H9 (cell line): ENCODE measurements at regions not wholly inside any gene's neighbourhood (a gene's known extent, or its start where the extent isn't known, plus 50 kb on each side); places are given as distances from the start of the nearest gene placed in this dataset.

Experiments
- DNase-seq: peaks from one replicate; pipeline ENCODE4 v3.0.0-alpha.2; 2017
- H2AFZ ChIP-seq: one replicate; pipeline ENCODE4 v1.6.1; 2013; ENCODE audit warnings: mild to moderate bottlenecking, low read length, control low read depth, moderate library complexity
- H2AK5ac ChIP-seq: 2 replicates; pipeline ENCODE4 v1.6.1; 2013; ENCODE audit warnings: low read length, control low read depth, mixed read lengths; ENCODE audit not compliant: insufficient read length
- H2BK120ac ChIP-seq: one replicate; pipeline ENCODE4 v1.6.1; 2013; ENCODE audit warnings: low read depth, mild to moderate bottlenecking, low read length, control low read depth, inconsistent platforms; ENCODE audit not compliant: poor library complexity, severe bottlenecking
- H2BK12ac ChIP-seq: 2 replicates; pipeline ENCODE4 v1.6.1; 2013; ENCODE audit warnings: low read length, control low read depth, mixed read lengths, low read depth; ENCODE audit not compliant: insufficient read length
- H2BK15ac ChIP-seq: 2 replicates; pipeline ENCODE4 v1.6.1; 2013; ENCODE audit warnings: low read depth, low read length, control low read depth
- H2BK20ac ChIP-seq: one replicate; pipeline ENCODE4 v1.6.1; 2013; ENCODE audit warnings: low read depth, mild to moderate bottlenecking, low read length, control low read depth, inconsistent platforms; ENCODE audit not compliant: poor library complexity, severe bottlenecking
- H2BK5ac ChIP-seq: 2 replicates; pipeline ENCODE4 v1.6.1; 2013; ENCODE audit warnings: low read length, control low read depth, mixed read lengths; ENCODE audit not compliant: insufficient read length
- H3K14ac ChIP-seq: 2 replicates; pipeline ENCODE4 v1.6.1; 2013; ENCODE audit warnings: low read length, control low read depth; ENCODE audit not compliant: insufficient read depth
- H3K18ac ChIP-seq: 2 replicates; pipeline ENCODE4 v1.6.1; 2013; ENCODE audit warnings: low read depth, mild to moderate bottlenecking, mixed read lengths, low read length, control low read depth; ENCODE audit not compliant: insufficient read length
- H3K23ac ChIP-seq: 2 replicates; pipeline ENCODE4 v1.6.1; 2013; ENCODE audit warnings: low read length, control low read depth, mixed read lengths, low read depth; ENCODE audit not compliant: insufficient read length
- H3K23me2 ChIP-seq: 2 replicates; pipeline ENCODE4 v1.6.1; 2013; ENCODE audit warnings: low read depth, mild to moderate bottlenecking, mixed read lengths, low read length, control low read depth; ENCODE audit not compliant: insufficient read length, poor library complexity, severe bottlenecking
- H3K27ac ChIP-seq: 2 replicates; pipeline ENCODE4 v1.5.1; 2013; ENCODE audit warnings: low read length, control low read depth, mixed read lengths, low read depth; ENCODE audit not compliant: insufficient read length
- H3K27me3 ChIP-seq: 2 replicates; pipeline ENCODE4 v1.6.1; 2013; ENCODE audit warnings: low read length, control low read depth, inconsistent platforms; ENCODE audit not compliant: insufficient read depth
- H3K4ac ChIP-seq: 2 replicates; pipeline ENCODE4 v1.6.1; 2013; ENCODE audit warnings: low read depth, mild to moderate bottlenecking, control low read depth, inconsistent platforms, low read length, moderate library complexity
- H3K4me1 ChIP-seq: 2 replicates; pipeline ENCODE4 v1.6.1; 2013; ENCODE audit warnings: low read length, control low read depth, inconsistent platforms; ENCODE audit not compliant: insufficient read depth
- H3K4me2 ChIP-seq: 2 replicates; pipeline ENCODE4 v1.6.1; 2013; ENCODE audit warnings: low read length, control low read depth, mixed read lengths; ENCODE audit not compliant: insufficient read length, insufficient read depth
- H3K56ac ChIP-seq: 2 replicates; pipeline ENCODE4 v1.6.1; 2013; ENCODE audit warnings: low read depth, mild to moderate bottlenecking, mixed read lengths, low read length, control low read depth; ENCODE audit not compliant: insufficient read length
- H3K79me1 ChIP-seq: 2 replicates; pipeline ENCODE4 v1.6.1; 2013; ENCODE audit warnings: low read depth, mild to moderate bottlenecking, moderate library complexity, low read length, control low read depth, inconsistent platforms; ENCODE audit not compliant: insufficient read depth, poor library complexity, severe bottlenecking
- H3K79me2 ChIP-seq: 2 replicates; pipeline ENCODE4 v1.6.1; 2013; ENCODE audit warnings: low read length, control low read depth, inconsistent platforms; ENCODE audit not compliant: insufficient read depth
- H3K9ac ChIP-seq: 2 replicates; pipeline ENCODE4 v1.6.1; 2013; ENCODE audit warnings: low read length, control low read depth, mixed read lengths; ENCODE audit not compliant: insufficient read length; ENCODE audit errors: extremely low read depth
- H3K9me3 ChIP-seq: one replicate; pipeline ENCODE4 v1.6.1; 2013; ENCODE audit warnings: low read depth, low read length, inconsistent platforms; ENCODE audit not compliant: control insufficient read depth
- H3T11ph ChIP-seq: one replicate; pipeline ENCODE4 v1.6.1; 2013; ENCODE audit warnings: mild to moderate bottlenecking, low read length, control low read depth, inconsistent platforms
- H4K20me1 ChIP-seq: one replicate; pipeline ENCODE4 v1.6.1; 2013; ENCODE audit not compliant: control insufficient read depth, insufficient read length, insufficient read depth
- H4K5ac ChIP-seq: 2 replicates; pipeline ENCODE4 v1.6.1; 2013; ENCODE audit warnings: low read depth, mild to moderate bottlenecking, mixed read lengths, low read length, control low read depth; ENCODE audit not compliant: insufficient read length
- H4K8ac ChIP-seq: replicated peaks from 2 replicates; pipeline ENCODE4 v1.6.1; 2013; ENCODE audit warnings: low read length, control low read depth, mixed read lengths, low read depth; ENCODE audit not compliant: insufficient read length
- H4K91ac ChIP-seq: 2 replicates; pipeline ENCODE4 v1.6.1; 2013; ENCODE audit warnings: low read depth, mild to moderate bottlenecking, moderate library complexity, mixed read lengths, low read length, control low read depth; ENCODE audit not compliant: insufficient read length
- H3K27ac Mint-ChIP-seq, 3 experiments: 2 replicates in 2 of 3; 3 replicates in 1 of 3; pipeline ENCODE4 v1.8.0; 2020 to 2021; ENCODE audit warnings: mixed read lengths in 3 of 3, mild to moderate bottlenecking in 1 of 3, moderate library complexity in 1 of 3
- H3K27me3 Mint-ChIP-seq: 2 replicates; pipeline ENCODE4 v1.8.0; 2021; ENCODE audit warnings: low read depth, mild to moderate bottlenecking, moderate library complexity, mixed read lengths
- H3K36me3 Mint-ChIP-seq, 3 experiments: 2 replicates in 2 of 3; 3 replicates in 1 of 3; pipeline ENCODE4 v1.8.0; 2020 to 2021; ENCODE audit warnings: low read depth in 3 of 3, mixed read lengths in 3 of 3; ENCODE audit not compliant: insufficient read depth in 1 of 3
- H3K4me1 Mint-ChIP-seq, 2 experiments: 2 replicates each; pipeline ENCODE4 v1.8.0; 2020; ENCODE audit warnings: mixed read lengths in 2 of 2
- H3K4me3 Mint-ChIP-seq, 2 experiments: 2 replicates in 1 of 2; 3 replicates in 1 of 2; pipeline ENCODE4 v1.8.0; 2020 to 2021; ENCODE audit warnings: mild to moderate bottlenecking in 2 of 2, mixed read lengths in 2 of 2, moderate library complexity in 1 of 2
- H3K9me3 Mint-ChIP-seq, 2 experiments: 2 replicates in 1 of 2; 3 replicates in 1 of 2; pipeline ENCODE4 v1.8.0; 2020; ENCODE audit warnings: mild to moderate bottlenecking in 2 of 2, mixed read lengths in 2 of 2, moderate library complexity in 1 of 2
- WGBS: extraction: QIAGEN DNeasy Blood & Tissue Kit; methylation state at CpG from one replicate; pipeline ENCODE4 v1.1.7; 2013; ENCODE audit warnings: missing lambda C conversion rate, low lambda C conversion rate, mixed read lengths; ENCODE audit not compliant: insufficient read length; ENCODE audit errors: extremely low coverage; 5-methylcytosine and 5-hydroxymethylcytosine counted together
- TF ChIP-seq, protein P1 (sequence below): fragments of 200-600 bp; sonication (generic); conservative IDR thresholded peaks from 3 replicates; pipeline ENCODE4 v1.8.0; 2021; ENCODE audit warnings: antibody characterized with exemption, mild to moderate bottlenecking

DNA sequence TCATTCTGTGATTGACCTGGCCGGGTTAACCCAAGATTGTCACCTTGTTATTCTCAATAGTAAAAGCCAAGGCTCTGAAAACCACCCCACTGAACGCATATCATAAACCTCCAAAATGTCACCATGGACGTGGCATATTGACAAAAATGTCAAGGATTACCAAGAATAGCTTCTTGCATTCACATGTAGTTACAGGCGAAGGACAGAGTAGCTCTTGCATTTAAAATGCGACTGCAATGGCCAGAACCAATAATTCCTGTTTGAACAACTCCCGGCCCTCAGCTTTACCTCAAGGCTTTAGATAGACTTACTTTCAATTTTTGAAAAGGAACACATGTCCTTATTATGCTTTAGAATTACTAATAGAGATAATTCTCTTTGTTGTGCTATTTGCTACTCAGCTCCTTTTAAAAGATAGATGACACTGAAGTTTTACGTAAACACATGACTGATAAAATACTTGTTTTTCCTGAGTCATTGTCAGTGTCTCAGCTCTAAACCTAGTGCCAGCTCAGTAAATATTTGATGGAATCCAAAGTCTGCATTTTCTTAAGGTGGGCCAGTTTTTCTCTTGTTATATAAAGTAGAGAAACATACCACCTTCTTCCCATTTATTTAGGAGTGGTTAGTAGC, 66.3 kb downstream of the CLDN34 start:
- WGBS, result no CpG with 5 or more reads among the region's 7 CpGs

More for the DNA sequence above, 66.3 kb downstream of the CLDN34 start:
- Histone ChIP-seq H2BK20ac (no peak overlapping the region), H4K5ac (no peak overlapping the region), H3K79me2 (no peaks in the 10 kb centered on the region; the same call in 1 of the 2 replicates), H3K4ac (no peak overlapping the region), H4K91ac (no peak overlapping the region), H3K23ac (no peak overlapping the region), H3K14ac (no peak overlapping the region), H2AFZ (no peak overlapping the region), H2AK5ac (no peak overlapping the region), H2BK120ac (no peak overlapping the region), H3K9ac (no peak overlapping the region), H2BK15ac (no peak overlapping the region), H3T11ph (no peak overlapping the region), H3K23me2 (no peaks in the 10 kb centered on the region), H4K8ac (no peak overlapping the region), H3K27ac (no peak overlapping the region), H4K20me1 (no peaks in the 10 kb centered on the region), H2BK12ac (no peak overlapping the region), H3K4me1 (no peaks in the 10 kb centered on the region; the same call in 1 of the 2 replicates), H3K9me3 (no peaks in the 10 kb centered on the region), H3K4me2 (no peak overlapping the region), H3K56ac (no peak overlapping the region), H3K79me1 (no peaks in the 10 kb centered on the region), H3K27me3 (no peaks in the 10 kb centered on the region), H3K18ac (no peak overlapping the region), H2BK5ac (no peak overlapping the region)
- Mint-ChIP-seq H3K27ac (no peak overlapping the region), H3K27me3 (no peaks in the 10 kb centered on the region), H3K9me3 (peaks cover 27 to 31% of the 10 kb centered on the region in 2 experiments), H3K4me1 (peaks cover 13 to 16% of the 10 kb centered on the region in 2 experiments), H3K4me3 (no peak overlapping the region), H3K36me3 (peaks cover 5 to 14% (median 10%) of the 10 kb centered on the region in 3 experiments; a peak in 6 of 7 replicates)
- TF ChIP-seq, protein P1, sequence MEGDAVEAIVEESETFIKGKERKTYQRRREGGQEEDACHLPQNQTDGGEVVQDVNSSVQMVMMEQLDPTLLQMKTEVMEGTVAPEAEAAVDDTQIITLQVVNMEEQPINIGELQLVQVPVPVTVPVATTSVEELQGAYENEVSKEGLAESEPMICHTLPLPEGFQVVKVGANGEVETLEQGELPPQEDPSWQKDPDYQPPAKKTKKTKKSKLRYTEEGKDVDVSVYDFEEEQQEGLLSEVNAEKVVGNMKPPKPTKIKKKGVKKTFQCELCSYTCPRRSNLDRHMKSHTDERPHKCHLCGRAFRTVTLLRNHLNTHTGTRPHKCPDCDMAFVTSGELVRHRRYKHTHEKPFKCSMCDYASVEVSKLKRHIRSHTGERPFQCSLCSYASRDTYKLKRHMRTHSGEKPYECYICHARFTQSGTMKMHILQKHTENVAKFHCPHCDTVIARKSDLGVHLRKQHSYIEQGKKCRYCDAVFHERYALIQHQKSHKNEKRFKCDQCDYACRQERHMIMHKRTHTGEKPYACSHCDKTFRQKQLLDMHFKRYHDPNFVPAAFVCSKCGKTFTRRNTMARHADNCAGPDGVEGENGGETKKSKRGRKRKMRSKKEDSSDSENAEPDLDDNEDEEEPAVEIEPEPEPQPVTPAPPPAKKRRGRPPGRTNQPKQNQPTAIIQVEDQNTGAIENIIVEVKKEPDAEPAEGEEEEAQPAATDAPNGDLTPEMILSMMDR, result no peak
- DNase-seq, result no peak
